ENCODE measurements at regions not wholly inside any gene's neighbourhood (a gene's known extent, or its start where the extent isn't known, plus 50 kb on each side); places are given as distances from the start of the nearest gene placed in this dataset.

DNA sequence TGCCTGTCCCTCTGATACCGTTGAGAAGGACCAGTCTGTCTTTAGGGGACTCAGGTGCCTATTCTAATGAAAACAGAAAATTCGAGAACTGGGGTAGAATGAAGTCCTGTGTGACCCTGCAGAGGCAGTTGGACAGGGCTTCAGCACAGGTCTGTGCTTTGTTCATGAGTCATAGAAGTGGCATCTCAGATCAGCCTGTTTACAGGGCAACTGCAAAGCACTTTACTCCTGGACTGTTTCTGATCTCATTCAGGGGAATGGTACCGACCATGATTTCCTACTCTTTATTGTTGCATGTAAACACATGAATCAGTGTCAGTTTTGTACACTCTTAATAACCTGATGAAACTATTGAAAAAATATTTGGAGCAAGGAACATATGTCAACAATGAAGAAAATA, 1517.0 kb downstream of the AACS start:
- no peak for DNase-seq (ENCODE audit: low spot score)

GRCh38 chr12:126588586-126589249, 1523.5 kb downstream of the AACS start:
- peak; percentile 9 for DNase-seq (ENCODE audit: low spot score)

- DNase-seq (ENCODE audit: low spot score), result no peak
Observed at GRCh38 chr12:126591533-126591932, 1526.3 kb downstream of the AACS start.

GRCh38 chr12:126601184-126602170, 1536.2 kb downstream of the AACS start:
- DNase-seq (ENCODE audit: low spot score), result no peak

DNA sequence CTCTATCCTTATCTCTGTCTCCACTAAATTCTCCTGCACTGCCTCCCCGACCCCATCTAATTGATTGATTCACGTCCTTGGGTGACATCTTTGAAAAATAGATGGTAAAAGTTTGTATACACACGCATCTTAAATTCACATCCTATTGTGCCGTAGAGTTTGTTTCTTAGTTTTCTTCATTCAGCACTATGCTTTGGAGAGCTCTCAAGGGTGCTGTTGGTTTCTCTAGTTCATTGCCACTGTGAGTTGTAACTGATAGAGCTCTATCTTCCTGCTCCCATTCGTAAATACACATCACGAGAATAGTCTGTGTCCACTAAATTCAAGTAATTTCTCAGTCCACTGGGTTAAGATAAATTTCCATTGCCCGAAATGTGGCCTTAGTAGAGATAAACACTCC, 1537.4 kb downstream of the AACS start:
- DNase-seq (ENCODE audit: low spot score), result no peak

GRCh38 chr12:126607157-126607556, 1541.9 kb downstream of the AACS start:
- no peak for DNase-seq (ENCODE audit: low spot score)

DNA sequence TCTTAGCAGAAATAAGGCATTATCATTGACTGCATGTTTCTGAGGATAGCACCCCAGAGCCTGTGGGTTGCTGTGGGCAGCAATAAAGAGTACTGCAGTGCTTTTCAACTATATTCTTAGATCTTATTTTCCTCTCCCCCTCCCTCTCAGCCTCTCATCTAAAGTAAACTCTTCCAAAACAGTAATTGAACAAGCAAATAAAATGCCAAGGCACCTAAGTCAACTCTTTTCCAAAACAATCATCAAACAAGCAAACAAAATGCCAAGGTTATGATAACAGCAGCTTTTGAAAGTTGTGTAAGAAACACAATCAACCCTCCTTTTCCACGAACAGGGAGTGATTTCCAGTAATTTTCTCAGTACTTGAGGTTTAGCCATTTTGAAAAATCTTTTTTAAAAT, 1542.6 kb downstream of the AACS start:
- DNase-seq (ENCODE audit: low spot score), result no peak

DNA sequence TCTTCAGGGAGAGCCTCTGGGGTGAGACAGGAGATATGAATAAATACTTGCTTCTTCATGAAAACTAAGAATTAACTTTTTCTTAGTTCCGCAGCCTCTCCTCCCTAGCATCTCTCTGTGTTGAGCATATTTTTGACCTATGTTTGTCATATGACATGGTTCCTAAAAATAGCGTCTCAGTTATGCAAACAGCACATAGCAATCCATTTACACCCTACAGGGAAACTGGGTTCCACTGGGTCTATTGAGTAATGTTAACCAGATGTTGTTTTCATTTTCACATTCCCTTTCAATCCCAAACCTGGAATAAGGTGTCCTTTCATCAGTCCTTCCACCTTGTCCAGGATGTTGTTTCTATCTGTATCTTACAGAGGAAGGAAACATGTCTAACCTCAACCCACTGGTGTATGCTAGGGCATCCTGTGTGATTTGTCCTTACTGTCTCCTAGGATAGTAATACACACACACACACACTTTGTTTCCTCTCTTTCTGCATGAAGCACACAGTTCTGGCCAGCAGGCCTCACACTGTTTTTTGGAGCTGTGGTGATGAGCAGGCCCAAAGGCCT, 1543.5 kb downstream of the AACS start:
- DNase-seq (ENCODE audit: low spot score), result no peak

GRCh38 chr12:126616441-126616840, 1551.2 kb downstream of the AACS start:
- DNase-seq (ENCODE audit: low spot score), result no peak

DNA sequence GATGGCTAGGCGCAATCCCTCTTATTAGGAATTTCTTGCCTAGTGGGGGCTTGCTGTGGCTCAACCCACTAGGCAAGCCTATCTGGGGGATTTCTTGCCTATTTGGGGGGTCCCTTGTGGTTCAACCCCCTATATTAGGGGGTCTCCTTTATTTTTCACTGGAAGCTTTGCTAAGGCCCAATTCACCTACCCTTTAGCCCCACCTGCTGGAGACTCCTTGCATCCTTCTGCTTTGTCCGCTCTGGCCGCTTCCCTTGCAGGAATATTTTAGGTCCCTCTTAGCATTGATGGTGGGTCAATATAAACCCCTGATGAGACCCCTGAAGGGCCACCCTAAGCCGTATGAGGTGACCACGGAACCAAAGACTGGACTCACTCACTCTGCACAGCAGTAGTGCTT, 1552.1 kb downstream of the AACS start:
- no peak for DNase-seq (ENCODE audit: low spot score)

GRCh38 chr12:126627596-126627995, 1562.4 kb downstream of the AACS start:
- no peak for DNase-seq (ENCODE audit: low spot score)

- DNase-seq (ENCODE audit: low spot score), result no peak
Observed at GRCh38 chr12:126636821-126637220, 1571.6 kb downstream of the AACS start.

GRCh38 chr12:126644236-126645020, 1579.2 kb downstream of the AACS start:
- no peak for DNase-seq (ENCODE audit: low spot score)

DNA sequence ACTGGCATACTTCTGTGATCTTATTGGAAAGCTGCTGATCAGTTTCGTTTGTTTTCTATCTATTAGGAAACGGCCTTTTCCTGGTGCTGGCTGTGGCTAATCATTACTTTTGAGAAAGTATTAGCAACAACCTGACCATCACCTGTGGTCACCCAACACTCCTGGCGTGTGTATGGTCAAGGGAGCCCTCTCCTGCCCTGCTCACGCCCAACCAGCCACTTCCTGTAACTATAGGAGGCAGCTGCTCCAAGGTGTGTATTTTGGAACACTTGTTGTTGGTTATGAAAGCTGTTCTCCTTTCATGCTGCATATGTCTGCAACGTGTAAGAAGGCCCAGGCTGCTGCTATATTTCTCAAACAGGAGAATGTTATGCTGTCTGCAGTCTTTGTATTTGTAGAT, 1582.8 kb downstream of the AACS start:
- no peak for DNase-seq (ENCODE audit: low spot score)

DNA sequence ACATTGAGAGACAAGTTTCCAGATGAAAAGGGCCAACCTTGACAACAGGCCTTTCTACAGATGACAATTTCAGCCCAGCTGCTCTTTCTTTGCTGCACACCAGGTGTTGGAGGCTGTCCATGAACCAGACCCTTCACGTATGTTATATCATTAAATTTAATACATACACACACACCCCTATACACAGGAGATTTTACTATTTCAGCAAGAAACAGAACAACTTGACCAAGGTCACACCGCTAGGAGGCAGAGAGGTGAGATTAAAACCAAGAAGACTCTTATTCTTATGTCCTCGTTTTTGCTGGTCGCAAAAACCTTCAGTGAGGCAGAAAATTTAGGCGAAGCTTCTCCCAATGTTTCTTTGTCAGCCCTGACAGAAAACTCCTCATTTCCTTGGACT, 1585.9 kb downstream of the AACS start:
- DNase-seq (ENCODE audit: low spot score), result no peak

DNA sequence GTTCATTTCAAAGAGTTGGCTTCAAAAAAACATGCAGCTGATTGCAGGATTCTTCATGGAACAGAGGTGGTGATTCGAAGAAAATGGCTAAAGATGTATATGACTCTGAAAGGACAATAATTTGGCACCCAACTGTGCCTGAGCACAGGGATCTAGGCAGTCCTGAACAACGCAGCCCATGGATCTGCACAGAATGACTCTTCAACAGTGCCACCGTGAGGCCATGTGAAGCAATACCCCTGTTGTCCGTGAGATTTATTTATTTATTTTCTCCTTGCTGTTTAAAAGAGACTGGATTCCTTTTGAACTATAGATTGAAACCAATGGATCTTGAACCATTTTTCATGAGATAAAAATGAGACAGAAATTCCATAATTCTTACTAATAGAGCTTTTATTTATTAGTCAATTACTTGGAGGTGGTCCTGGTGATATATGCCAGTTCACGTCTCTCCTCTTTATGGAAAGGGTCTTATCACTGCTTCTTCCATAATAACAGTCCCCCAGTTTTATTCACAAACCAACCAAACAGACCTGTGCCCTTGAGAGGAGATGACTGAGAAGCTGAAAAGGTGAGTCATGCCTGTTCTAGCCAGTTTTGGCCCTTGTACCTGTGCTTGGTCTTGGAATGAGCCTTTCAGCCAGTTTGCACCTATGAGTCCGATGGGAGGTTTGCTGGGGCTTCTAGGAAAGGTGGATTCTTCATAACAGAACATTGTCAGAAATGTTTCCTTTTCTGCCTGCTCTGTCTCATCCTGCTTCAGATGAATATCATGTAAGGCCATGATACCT, 1598.3 kb downstream of the AACS start:
- DNase-seq (ENCODE audit: low spot score), result no peak

DNA sequence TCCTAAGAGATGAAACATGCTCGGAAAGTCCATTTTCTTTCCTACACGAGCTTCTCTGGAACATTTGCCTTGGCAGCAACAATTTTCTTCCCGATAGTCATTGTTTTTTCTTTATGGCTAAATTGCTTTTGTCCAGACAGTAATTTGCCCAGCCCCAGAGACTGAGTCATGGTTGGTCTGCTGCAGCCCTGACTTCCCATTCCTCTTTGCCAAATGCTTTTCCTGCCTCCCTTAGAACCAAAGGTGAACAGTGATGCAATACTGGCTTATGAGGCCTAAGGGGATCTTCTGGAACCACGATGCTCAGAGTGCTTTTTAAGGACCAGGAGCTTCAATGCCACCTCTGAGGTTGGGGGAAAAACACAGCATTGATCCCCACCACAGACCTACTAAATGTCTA, 1599.6 kb upstream of the TMEM132C start:
- no peak for DNase-seq (ENCODE audit: low spot score)

- no peak for DNase-seq (ENCODE audit: low spot score)
Observed at GRCh38 chr12:126668538-126668937, 1598.4 kb upstream of the TMEM132C start.

DNA sequence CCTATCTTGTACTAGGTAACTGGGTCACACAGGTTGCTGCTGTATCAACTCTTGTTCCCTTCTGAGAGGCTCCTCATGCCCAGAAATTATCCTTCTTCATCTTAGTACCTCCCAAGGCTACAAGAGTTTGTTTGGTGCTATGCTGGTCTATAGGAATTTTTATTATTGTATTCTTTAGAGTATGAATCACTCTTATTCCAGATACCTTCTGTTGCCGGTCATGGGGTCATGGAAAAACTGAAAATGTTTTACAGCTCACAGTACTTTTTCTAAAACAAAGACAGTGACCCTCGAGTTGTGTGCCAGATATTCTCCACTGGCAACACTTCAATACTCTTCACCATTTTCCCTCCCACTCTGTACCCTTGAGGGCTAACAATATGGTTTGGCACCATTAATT, 1598.0 kb upstream of the TMEM132C start:
- no peak for DNase-seq (ENCODE audit: low spot score)

DNA sequence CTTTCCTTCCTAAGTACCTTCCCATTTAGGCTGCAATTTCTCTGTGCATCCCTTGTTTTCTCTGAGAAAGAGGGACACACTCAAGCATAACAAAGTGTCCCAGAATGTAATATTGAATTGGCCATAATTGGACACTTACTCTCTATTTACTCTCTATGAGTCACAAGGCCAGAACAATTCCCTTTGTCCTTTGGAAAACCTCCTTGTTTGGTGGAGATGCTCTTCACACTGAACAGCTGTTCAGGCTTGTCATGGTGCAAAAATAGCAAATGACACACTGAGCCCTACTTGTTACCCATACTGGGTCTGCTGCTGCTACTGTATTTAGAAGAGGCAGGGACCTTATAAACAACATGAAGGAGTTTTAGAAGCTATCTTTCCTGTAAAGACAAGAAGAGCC, 1590.5 kb upstream of the TMEM132C start:
- no peak for DNase-seq (ENCODE audit: low spot score)

DNA sequence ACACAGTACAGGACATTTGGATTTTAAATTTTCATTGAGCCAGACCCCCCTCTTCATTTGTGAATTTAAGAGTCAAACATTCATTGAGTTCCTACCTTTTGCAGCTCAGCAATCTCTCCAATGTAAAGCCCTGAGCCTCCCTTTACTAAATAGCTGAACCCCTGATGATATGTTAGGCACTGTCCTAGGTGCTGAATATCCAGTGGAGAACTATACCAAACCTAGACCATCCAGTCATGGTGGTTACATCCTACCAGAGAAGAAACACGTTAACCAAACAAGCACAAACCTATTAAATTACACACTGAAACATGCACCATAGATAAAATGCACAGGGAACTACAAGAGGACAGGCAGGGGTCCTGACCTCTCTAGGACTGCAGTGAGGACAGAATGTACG, 1585.3 kb upstream of the TMEM132C start:
- DNase-seq (ENCODE audit: low spot score), result no peak
